Activated naive CD4-positive, alpha-beta T cell treated with anti-CD3 and anti-CD28 coated beads, Interleukin-2, amount 10 ng/mL, durations not matched to agents 7 days and 5 days (primary cell): ENCODE measurements at regions not wholly inside any gene's neighbourhood (a gene's known extent, or its start where the extent isn't known, plus 50 kb on each side); places are given as distances from the start of the nearest gene placed in this dataset.

Source experiments
- CTCF ChIA-PET: fragments of 350-600 bp; sonication (Branson Sonifier 250); formaldehyde crosslinking; loops from one replicate; lab custom pipeline; 2021; ENCODE audit warnings: antibody characterized with exemption; lab: Charles Lee
- DNase-seq: peaks from one replicate; pipeline ENCODE4 v3.0.0-alpha.2; 2020
- H3K27ac Mint-ChIP-seq: one replicate; pipeline ENCODE4 v1.8.0; 2021; ENCODE audit warnings: mild to moderate bottlenecking, moderate library complexity, mixed read lengths
- H3K27me3 Mint-ChIP-seq: one replicate; pipeline ENCODE4 v1.8.0; 2021; ENCODE audit warnings: mild to moderate bottlenecking, mixed read lengths
- H3K36me3 Mint-ChIP-seq: one replicate; pipeline ENCODE4 v1.8.0; 2021; ENCODE audit warnings: mixed read lengths
- H3K4me1 Mint-ChIP-seq: one replicate; pipeline ENCODE4 v1.8.0; 2021; ENCODE audit warnings: mixed read lengths
- H3K4me3 Mint-ChIP-seq: one replicate; pipeline ENCODE4 v1.8.0; 2021; ENCODE audit warnings: mild to moderate bottlenecking, moderate library complexity, mixed read lengths
- H3K9me3 Mint-ChIP-seq: one replicate; pipeline ENCODE4 v1.8.0; 2021; ENCODE audit warnings: mixed read lengths

DNA sequence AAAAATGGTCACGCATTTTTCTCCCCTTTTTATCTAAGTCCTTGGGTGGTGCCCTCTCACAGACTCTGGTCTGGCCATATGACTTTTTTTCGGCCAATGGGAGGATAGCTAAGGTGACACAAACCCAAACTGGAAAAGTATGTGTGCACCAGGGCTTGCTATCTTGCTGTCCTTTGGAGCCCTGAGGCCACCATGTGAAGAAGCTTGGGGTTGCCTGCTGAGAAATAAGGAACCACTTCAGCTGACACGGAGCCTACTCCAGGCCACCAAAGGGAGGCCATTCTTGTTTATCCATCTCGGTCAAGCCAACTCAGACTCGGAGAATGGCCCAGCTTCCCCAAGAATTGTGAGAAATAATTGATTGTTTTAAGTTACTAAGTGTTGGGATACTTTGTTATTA lies 111.4 kb upstream of the ZFHX3 start:
- Mint-ChIP-seq H3K27me3 (peaks cover 1% of the 10 kb centered on the region), H3K4me1 (no peaks in the 10 kb centered on the region), H3K36me3 (no peaks in the 10 kb centered on the region), H3K27ac (no peak overlapping the region), H3K4me3 (no peak overlapping the region), H3K9me3 (no peaks in the 10 kb centered on the region)
- CTCF ChIA-PET: interaction anchor here (1.0 kb wide), 1 partner anchor 326 kb away, joined by 3 read pairs; no protein-coding TSS in a partner anchor
- no peak for DNase-seq

DNA sequence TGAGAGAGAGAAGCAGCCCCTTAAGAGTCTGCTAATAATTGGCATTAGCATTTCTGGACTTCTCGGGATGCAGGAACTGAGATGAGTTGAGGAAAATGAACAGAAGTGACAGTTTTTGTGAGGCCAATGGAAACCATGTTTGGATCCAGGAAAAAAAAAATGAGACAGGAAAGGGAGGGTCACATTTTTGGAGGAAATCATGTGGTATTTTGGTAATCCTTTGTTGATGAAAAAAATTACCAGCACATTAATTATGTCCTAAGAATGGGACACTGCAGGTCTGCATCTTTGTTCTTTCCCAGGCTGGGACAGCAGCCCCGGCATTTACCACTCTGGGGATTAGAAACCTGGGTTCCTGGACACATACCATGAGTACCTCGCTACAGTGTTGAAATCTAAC lies 109.9 kb upstream of the ZFHX3 start:
- CTCF ChIA-PET: no interaction called here
- Mint-ChIP-seq H3K9me3 (no peaks in the 10 kb centered on the region), H3K27me3 (peaks cover 8% of the 10 kb centered on the region), H3K36me3 (no peaks in the 10 kb centered on the region), H3K4me3 (no peak overlapping the region), H3K4me1 (no peaks in the 10 kb centered on the region), H3K27ac (no peak overlapping the region)
- no peak for DNase-seq

DNA sequence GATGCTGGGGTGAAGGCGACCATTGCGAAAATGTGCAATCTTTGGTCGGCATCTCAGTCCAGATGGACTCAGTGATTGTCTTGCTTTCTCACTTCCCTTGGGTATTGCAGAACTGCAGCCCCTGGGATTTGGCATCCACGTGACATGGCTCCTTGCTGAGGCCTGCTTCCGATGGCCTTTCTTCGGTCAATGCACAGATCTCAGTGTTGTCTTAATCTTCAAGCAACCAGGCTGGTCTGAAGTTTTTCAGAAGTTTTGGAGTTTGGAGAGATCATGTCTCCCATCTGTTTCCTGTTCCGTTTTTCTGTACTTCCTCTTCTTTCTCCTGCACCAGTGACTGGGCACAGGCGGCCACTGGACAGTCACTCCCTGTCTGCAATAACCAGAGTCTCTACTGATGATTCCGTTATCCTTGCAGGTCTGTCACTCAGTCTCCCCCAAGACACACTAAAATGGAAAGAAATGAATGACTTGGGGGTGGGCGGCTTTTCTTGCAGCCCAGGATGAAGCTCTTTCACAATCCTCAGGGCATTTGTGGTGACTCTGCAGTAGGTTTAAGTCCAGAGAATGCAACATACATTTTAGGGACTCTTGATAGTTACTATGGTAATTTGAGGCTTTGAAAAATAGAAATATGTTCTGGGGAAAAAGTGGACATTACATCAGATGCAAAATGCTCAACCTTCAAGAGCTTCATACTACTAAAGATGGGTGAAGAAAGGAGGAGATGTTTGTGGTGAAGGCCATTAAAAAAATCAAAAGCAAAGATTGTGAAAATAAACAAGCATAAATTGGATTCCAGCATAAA lies 106.3 kb upstream of the ZFHX3 start:
- Mint-ChIP-seq H3K4me1 (no peaks in the 10 kb centered on the region), H3K27ac (no peak overlapping the region), H3K4me3 (no peak overlapping the region), H3K36me3 (no peaks in the 10 kb centered on the region), H3K9me3 (no peaks in the 10 kb centered on the region), H3K27me3 (peaks cover 18% of the 10 kb centered on the region)
- CTCF ChIA-PET: interaction anchor here (1.1 kb wide), 1 partner anchor 345 kb away, joined by 3 read pairs; no protein-coding TSS in a partner anchor
- no peak for DNase-seq

DNA sequence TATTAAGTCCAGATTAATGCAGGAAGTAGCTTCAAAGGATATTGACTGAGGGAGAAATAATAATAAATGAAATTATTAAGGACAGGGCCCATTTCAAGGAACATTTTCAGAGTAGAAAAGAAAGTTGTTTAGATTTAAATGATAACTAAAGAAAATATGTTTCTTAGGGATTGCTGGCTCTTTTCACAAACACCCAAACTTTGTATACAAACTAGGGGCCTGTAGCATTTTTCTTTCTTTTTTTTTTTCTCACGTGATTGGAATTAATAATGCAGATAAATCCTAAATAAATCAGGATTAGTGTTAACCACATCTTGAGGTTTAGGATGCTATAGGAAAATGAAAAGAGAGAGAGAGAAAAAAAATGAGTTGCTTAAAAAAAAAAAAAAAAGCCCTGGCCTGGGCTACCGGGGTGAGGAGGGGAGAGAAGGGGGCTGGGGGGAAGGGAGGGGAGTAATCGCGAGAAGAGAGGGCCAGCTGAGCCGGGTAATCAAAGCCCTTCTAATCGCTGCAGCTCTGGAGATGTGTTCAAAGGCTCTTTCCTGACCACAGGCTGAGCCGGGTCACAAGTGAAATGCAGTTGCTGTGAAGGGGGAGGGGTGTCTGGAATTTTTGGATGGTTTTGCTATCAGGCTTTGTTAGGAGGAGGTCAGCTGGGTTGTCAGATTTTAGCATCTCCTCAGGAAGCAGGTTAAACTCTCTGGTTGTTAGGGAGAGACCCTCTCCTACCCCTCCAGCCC lies 104.6 kb upstream of the ZFHX3 start:
- H3K36me3 Mint-ChIP-seq: no peaks in the 10 kb centered on the region
- DNase-seq: no peak
- H3K27ac Mint-ChIP-seq: no peak overlapping the region
- no peaks in the 10 kb centered on the region for H3K4me1 Mint-ChIP-seq
- H3K4me3 Mint-ChIP-seq: no peak overlapping the region
- CTCF ChIA-PET: no interaction called here
- H3K27me3 Mint-ChIP-seq: peaks cover 18% of the 10 kb centered on the region
- no peaks in the 10 kb centered on the region for H3K9me3 Mint-ChIP-seq

DNA sequence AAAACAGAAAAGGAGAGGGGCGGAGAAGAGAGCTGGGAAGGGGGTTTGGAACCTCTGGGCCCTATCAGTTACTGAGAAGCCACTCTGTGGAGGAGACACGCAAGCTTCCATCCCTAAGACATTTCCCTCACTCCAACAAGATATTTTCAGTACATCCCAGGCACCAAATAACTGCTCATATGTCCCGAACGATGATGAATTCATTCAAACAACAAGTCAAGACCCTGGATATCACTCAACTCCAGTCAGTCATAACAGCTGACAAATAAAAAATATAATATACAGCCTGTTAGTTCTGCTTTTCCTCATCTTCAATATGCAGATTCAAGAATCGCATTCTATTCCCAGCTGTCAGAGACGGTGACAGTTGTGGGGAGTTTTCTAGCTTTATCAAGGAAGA lies 104.0 kb upstream of the ZFHX3 start:
- H3K4me1 Mint-ChIP-seq: no peaks in the 10 kb centered on the region
- no peak overlapping the region for H3K4me3 Mint-ChIP-seq

DNA sequence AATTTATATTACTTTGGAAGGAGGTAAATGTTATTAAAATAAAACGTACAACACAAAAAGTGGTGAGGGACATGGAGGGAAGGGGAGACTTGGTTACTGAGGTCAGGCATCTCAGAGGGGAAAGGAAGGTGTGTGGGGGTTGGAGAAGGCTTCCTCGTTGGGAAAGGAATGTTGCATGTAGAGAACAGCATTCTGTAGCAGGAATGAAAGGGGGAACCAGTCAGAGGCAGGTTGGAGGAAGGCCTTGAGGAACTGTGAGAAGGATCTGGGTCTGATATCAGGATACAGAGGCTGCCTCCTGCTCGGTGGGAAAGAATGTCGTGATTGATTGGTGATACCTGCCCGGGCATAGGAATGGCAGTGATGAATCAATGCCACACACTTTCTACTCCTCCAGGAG lies 103.3 kb upstream of the ZFHX3 start:
- Mint-ChIP-seq H3K4me1 (no peaks in the 10 kb centered on the region), H3K36me3 (no peaks in the 10 kb centered on the region), H3K9me3 (no peaks in the 10 kb centered on the region), H3K27me3 (peaks cover 18% of the 10 kb centered on the region), H3K27ac (no peak overlapping the region), H3K4me3 (no peak overlapping the region)
- DNase-seq: no peak
- CTCF ChIA-PET: no interaction called here

More for the DNA sequence above, 104.0 kb upstream of the ZFHX3 start:
- no peaks in the 10 kb centered on the region for H3K9me3 Mint-ChIP-seq
- no peak overlapping the region for H3K27ac Mint-ChIP-seq
- CTCF ChIA-PET: no interaction called here
- no peaks in the 10 kb centered on the region for H3K36me3 Mint-ChIP-seq
- no peak for DNase-seq
- H3K27me3 Mint-ChIP-seq: peaks cover 18% of the 10 kb centered on the region

DNA sequence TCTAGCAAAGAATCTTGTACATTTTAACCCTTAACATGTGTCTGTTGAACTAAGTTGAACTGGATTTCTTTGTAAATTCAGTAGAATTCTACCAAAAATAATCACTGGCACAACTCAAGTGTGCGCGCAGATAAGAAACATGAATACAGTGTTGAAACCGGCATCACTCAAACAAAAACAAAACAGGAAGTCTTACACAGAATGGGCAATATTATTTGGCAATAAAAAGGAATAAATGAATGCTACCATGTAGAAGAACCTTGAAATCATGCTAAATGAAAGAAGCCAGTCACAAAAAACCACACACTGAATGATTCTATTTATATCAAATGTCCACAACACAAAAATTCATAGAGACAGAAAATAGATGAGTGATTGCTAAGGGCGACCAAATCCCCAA lies 102.9 kb upstream of the ZFHX3 start:
- CTCF ChIA-PET: no interaction called here
- no peaks in the 10 kb centered on the region for H3K9me3 Mint-ChIP-seq
- H3K4me1 Mint-ChIP-seq: no peaks in the 10 kb centered on the region
- no peaks in the 10 kb centered on the region for H3K36me3 Mint-ChIP-seq
- no peak overlapping the region for H3K27ac Mint-ChIP-seq
- DNase-seq: no peak
- H3K27me3 Mint-ChIP-seq: peaks cover 18% of the 10 kb centered on the region
- no peak overlapping the region for H3K4me3 Mint-ChIP-seq

DNA sequence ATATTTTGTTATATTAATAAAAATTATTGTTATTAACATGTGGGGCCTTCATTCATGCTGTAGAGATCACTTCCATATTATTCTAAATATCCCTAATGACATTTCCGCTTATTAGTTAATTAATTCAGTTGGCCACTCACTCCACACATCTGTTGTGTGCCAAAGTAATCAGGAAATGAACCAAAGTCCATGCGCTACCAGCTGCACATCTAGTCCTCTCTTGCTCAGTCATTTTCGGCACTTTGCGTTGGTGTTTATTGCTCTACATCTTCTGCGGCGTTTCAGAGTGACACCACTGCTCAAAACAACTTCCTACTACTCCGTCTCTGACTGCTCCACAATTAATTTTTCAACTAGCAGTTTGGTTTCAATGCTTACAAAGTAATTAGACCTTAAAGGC lies 101.4 kb upstream of the ZFHX3 start:
- CTCF ChIA-PET: no interaction called here
- Mint-ChIP-seq H3K27ac (no peak overlapping the region), H3K4me1 (no peaks in the 10 kb centered on the region), H3K4me3 (no peak overlapping the region), H3K27me3 (peaks cover 17% of the 10 kb centered on the region), H3K9me3 (no peaks in the 10 kb centered on the region), H3K36me3 (no peaks in the 10 kb centered on the region)
- DNase-seq: no peak

DNA sequence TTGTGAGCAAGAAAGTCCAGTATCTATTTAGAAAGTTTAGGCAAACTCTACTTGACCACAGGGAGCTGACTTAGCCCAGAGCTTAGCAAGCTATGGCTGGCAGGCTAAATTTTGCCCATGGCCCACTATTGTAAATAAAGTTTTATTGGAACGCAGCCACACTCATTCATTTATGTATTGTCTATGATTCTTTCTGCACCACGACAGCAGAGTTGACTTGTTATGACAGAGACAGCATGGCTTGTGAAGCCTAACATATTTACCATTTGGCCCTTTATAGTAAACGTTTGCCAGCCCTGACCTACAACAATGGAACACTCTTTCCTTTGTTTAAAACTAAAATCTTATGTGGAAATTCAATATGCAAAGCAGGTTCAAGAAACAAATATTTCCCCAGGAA lies 100.0 kb upstream of the ZFHX3 start:
- CTCF ChIA-PET: no interaction called here
- H3K9me3 Mint-ChIP-seq: peaks cover 2% of the 10 kb centered on the region
- no peaks in the 10 kb centered on the region for H3K36me3 Mint-ChIP-seq
- H3K27me3 Mint-ChIP-seq: peaks cover 10% of the 10 kb centered on the region
- no peaks in the 10 kb centered on the region for H3K4me1 Mint-ChIP-seq
- no peak for DNase-seq
- H3K4me3 Mint-ChIP-seq: no peak overlapping the region
- H3K27ac Mint-ChIP-seq: no peak overlapping the region

DNA sequence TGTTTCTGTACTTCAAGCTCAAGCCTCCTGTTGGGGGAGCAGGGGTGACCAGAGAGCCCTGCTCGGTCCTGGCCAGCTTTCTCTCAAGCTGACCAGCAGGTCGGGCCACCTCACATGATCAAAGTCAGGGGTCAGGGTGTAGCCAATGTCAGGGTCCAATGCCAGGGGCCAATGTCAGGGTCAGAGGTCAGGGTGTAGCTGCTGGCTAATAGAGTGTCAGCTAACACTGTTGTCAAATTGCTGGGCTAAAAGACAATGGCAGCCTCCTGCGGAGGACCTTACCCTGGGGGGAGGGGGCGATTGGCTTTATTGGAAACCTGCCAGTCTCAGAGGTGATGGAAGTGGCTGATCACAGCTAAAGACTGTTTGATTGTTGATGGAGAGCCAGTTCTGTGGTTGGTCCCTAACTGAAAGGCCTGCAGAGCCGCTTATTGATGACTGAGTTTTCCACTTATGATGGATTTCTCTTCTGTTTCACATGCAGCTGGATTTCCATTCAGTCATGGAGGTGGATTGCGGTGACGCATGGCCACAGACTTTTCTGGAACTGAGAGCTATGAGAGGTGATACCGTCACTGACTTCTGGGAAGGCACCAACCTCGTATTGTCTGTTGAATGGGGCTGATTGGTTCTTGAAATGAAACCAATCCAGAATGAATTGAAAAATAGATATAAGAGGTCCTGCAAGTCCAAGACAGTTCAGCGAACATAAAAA lies 97.4 kb upstream of the ZFHX3 start:
- no peak overlapping the region for H3K4me3 Mint-ChIP-seq
- no peaks in the 10 kb centered on the region for H3K4me1 Mint-ChIP-seq

DNA sequence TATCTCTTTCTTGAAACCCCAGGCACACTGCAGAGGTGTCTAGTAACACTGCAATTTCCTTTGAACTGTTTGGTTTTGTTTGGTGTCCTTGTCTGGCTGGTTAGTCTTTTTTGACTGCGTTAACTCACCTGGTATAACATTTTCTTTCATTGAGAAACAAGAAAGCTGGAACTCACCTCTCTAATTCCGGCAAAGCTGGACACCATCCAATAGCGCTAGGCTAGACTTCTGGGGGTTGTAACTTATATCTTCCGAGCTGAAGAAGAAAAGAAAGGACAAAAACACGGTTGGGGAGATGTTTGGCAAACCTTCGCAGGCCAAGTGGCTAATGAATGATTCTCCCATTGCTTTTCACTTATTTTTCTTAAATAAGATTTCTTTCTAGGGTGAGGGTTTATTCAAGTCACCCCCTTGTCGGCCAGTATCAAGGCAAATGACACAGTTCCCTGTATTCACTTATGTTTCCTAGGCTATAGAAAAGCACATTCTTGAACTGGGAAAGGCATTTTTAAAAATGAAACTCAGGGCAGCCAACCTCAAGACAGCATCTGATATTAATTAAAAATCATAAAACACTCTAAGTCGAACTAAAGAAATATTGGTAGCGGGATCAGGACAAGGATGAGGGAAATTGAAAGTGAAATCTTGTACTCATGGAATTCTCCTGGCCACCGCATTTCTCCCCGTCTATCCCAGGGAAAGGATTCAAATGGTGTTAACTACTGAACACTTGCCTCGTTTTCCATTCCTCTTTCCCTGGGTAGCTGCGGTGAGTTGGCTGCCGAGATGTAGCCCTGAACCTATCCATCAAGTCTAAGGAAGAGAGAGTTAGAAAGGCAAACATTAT lies 95.9 kb upstream of the ZFHX3 start:
- H3K4me1 Mint-ChIP-seq: no peaks in the 10 kb centered on the region

More for the DNA sequence above, 97.4 kb upstream of the ZFHX3 start:
- CTCF ChIA-PET: no interaction called here
- Mint-ChIP-seq H3K27me3 (no peaks in the 10 kb centered on the region), H3K9me3 (peaks cover 6% of the 10 kb centered on the region), H3K27ac (no peak overlapping the region), H3K36me3 (no peaks in the 10 kb centered on the region)
- no peak for DNase-seq

DNA sequence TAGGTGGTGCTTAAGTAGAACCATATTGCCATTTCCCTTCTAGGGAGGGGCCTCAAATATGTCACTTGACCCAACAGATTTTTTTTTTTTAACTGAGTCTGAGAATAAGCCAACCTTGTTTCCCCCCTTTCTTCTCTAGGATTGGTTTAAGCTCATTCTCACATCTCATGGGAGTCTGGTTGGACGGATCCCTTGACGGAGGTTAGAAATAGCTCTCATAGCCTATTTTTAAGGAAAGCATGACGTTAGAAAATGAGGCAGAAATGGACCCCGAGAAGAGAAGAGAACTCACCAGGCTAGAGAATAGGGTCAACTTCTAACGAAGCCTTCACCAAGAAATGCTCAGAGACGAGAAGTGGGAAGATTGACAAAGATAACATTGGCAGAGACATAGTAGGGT lies 95.1 kb upstream of the ZFHX3 start:
- Mint-ChIP-seq H3K4me1 (no peaks in the 10 kb centered on the region), H3K36me3 (no peaks in the 10 kb centered on the region), H3K9me3 (peaks cover 6% of the 10 kb centered on the region), H3K4me3 (no peak overlapping the region), H3K27me3 (peaks cover 4% of the 10 kb centered on the region), H3K27ac (no peak overlapping the region)
- DNase-seq: no peak
- CTCF ChIA-PET: no interaction called here

More for the DNA sequence above, 95.9 kb upstream of the ZFHX3 start:
- DNase-seq: no peak
- CTCF ChIA-PET: no interaction called here
- H3K27me3 Mint-ChIP-seq: no peaks in the 10 kb centered on the region
- H3K9me3 Mint-ChIP-seq: peaks cover 6% of the 10 kb centered on the region
- H3K27ac Mint-ChIP-seq: no peak overlapping the region
- H3K4me3 Mint-ChIP-seq: no peak overlapping the region
- no peaks in the 10 kb centered on the region for H3K36me3 Mint-ChIP-seq

DNA sequence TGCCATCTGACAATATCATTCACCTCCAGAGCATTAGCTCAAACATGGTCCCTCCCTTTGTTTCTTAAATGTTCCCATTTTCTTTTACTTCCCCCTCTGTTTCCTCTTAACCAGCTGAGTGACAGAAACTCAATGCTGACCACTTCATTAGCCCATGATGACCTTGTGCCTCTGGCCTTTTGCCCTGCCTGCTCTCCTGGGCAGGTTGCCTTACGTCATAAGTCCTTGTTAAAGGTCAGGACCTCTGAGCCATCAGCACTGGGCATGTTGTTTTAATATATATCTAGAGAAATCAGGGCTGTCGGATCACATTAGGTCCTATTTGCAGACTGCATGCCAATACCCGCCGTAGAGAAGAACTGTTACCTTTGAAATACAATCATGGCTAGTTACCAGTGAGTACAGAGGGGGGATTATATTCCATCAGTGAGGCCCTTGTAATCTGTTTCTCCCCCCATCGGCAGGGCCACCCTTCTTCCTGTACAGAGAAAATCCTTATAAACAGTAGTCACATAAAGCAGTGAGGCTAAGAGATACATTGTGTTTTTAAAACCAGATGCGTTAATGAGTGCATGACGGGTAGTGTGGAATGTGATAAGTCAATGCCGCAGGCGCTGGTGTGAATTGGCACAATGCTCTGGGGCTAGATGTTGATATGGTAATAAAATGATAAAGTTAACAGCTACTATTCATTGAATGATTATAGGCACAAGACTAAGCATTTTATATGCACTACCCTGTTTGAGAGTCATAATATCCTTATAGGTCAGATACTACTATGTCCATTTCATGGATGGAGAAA lies 94.3 kb upstream of the ZFHX3 start:
- Mint-ChIP-seq H3K36me3 (no peaks in the 10 kb centered on the region), H3K4me3 (no peak overlapping the region), H3K27ac (no peak overlapping the region), H3K9me3 (peaks cover 6% of the 10 kb centered on the region), H3K27me3 (peaks cover 4% of the 10 kb centered on the region), H3K4me1 (no peaks in the 10 kb centered on the region)
- CTCF ChIA-PET: no interaction called here
- DNase-seq: no peak
